Vagina (tissue), 2 donors: ENCODE measurements at regions not wholly inside any gene's neighbourhood (a gene's known extent, or its start where the extent isn't known, plus 50 kb on each side); places are given as distances from the start of the nearest gene placed in this dataset.

ENCODE experiments used
- CTCF ChIP-seq, 3 experiments: fragments of 450-650 bp in 2 of 3; fragments of 200-600 bp in 1 of 3; sonication (generic) in 1 of 3; IDR thresholded peaks; one replicate each; pipeline ENCODE4 v1.5.1; 2017 to 2019; ENCODE audit warnings: antibody characterized with exemption in 3 of 3, mild to moderate bottlenecking in 2 of 3, moderate library complexity in 2 of 3
- POLR2A ChIP-seq, 2 donors: fragments of 450-650 bp; IDR thresholded peaks; one replicate each; pipeline ENCODE4 v1.6.1; 2017; ENCODE audit warnings: antibody characterized with exemption in 2 of 2, mild to moderate bottlenecking in 2 of 2, moderate library complexity in 2 of 2

- TF ChIP-seq CTCF (IDR thresholded peaks at IDR 0.05) (no peak), POLR2A (IDR thresholded peaks at IDR 0.05) (no peak)
These were observed 84.4 kb downstream of the ANKRD60 start for GRCh38 chr20:58144096-58144495.
